ENCODE measurements at regions not wholly inside any gene's neighbourhood (a gene's known extent, or its start where the extent isn't known, plus 50 kb on each side); places are given as distances from the start of the nearest gene placed in this dataset.

DNA sequence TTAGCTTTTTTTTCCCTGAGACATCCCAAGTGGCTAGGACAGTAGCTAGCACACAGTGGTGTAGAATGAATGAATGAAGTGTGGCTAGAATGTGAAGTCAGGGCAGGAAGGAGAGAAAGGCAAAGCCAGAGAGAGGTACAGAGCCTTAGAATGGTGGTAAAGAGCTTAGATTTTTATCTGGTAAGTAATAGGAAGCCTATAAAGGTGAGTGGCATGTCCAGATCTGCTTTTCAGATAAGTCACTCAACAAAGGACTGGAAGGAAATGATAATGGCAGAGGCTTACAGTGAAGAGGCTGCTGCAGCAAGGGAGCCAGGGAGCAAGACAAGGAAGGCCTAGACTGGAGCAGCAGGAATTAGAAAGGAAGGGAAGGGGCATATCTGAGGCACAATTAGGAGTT is 96.0 kb upstream of the PRDM1 start:
- no peak for DNase-seq

DNA sequence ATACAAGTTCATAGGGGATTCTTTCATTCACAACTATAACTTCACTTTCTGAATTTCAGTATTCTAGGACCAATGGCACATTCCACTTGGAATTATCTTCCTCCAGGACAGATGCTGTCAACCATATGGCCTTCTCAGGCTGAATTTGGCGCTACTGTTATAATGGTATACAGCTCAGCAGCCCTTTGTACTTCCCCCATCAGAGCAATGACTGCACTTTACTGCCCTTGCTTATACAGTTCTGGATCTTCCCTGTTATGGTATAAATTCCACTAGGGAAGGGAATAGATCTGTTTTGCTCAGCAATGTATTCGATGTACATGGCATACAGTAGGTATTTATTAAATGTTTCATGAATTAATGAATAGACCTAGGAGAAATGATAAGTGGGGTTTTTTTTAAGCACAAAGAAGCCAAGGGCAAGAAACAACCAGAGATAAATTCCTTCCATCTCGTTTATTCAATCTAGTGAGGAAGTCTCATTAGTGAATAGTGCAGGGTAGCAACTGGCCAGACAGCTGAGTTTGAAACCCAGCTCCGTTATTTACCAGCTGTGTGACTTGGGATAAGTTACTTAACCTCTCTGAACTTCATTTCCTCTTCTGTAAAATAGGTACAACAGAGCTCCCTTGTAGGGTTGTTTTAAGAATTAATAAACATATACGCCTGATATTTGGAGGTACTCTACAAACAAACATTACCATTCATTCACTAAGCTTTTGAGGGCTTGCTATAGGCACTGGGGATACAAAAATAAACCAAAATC is 97.1 kb upstream of the PRDM1 start:
- DNase-seq = no peak

DNA sequence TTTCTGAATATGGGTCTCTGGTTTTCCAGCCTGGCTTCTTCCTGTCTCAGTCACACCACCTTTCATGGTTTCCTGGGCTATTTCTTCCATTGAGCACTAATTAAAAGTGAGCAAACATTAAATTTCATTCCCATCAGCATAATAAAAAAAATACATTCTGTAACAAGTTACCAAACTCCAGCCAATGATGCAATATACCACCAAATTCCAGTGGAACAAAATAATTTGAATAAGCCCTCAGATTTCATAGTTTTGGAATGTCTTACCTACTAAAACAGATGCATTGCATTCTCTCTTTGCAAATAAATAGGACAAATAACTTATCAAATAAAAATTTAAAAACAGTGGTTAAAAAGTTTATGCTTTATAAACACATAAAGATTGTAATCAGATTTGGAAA is 97.8 kb upstream of the PRDM1 start:
- no peak for DNase-seq

DNA sequence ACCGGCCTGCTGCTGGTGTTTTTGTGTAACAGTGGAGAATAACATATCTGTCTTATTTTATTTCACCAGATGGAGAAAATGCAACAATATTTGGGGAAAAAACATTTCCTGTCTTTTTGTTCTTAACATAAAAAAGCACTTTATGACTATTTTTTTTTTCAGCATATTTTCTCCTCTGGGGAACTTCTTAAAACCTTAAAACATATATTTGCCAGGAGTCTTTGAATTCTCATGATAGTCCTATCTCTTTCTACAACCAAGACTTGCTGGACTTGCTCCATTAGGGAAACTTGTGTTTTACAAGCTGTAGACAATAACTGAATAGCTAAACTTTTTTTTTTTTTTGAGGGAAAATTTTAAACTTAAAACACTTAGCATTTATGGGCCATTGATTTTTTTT is 98.6 kb upstream of the PRDM1 start:
- DNase-seq = no peak

DNA sequence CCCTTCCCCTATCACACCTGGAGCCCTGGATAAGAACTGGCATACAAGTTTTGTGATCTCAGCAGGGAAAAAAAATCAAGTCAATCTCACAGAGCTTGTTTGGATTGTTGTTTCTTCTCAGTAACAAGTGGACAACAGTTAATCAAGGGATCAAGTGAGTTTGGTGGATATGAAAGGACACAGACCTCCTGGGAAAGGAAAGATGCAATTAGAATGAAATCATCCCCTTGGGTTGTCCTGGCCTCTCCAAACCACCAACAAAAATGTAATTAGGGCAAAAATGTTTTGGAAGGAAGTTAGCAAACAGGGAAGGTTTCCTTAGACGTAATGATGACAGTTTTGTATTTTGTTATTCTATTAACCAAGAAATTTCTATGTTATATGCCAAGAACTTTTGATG is 99.1 kb upstream of the PRDM1 start:
- DNase-seq = no peak

DNA sequence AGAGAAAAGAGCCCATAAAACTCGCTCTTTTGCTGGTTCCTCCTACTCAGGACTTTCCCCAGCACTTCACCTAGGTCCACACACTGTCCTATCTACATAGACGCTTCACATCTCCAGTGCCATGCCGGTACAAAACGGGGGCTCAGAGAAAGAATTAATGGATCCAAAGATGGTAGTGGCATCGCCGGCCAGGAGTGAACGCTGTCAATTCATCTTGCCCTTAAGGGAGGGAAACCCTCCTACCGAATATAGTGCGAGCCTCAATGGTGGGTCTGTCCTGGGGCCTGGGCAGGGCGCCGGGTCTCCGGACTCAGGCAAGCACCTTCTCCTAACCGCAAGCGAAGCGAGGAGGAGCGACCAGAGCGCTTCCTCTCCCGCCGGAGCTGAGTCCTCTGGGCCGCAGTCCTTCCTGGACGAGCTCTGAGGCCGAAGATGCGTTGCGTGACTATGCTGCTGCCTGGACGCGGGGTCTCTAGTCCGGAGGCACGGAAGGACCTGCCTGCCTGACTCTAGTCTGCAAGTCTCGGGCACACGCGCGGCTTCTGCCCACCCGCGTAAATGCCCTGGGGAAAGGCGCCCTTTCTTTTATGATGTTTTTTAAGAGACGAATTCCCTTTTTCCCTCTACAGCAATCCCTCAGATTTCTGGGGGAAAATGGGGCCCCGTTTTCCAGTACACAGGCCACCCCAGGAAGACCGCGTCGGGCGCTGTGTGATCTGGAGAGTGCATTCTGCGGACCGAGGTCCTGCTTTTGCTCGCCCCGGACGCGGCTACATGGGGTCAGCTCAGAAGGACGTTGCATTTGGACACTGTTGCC is 100.1 kb upstream of the PRDM1 start:
- no peak for DNase-seq

DNA sequence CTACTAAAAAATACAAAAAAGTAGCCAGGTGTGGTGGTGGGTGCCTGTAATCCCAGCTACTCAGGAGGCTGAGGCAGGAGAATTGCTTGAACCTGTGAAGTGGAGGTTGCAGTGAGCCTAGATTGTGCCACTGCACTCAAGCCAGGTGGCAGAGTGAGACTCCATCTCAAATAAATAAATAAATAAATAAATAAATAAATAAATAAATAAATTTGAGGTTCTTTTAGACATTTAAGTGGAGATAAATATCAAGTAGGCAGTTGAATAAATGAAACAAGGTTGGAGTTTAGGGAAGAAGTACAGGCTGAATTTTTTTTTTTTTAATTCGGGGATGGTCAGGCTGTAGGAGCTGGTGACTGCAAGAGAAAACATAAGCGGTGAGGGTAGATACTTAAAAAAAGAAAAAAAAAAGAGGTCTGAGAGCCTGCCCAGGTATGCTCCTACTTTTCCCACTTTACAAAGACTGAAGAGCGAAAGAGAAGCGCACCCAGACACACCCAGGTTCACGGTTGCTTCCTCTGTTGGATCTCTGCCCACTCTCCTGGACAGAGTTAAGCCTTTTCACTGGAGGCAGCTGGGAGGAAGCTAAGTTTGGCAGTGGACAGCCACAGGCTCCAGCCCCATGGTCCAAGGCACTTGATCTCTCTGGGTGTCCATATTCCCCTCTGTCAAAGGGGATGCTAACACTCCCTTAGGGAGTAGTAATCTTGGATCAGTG is 100.9 kb upstream of the PRDM1 start:
- no peak for DNase-seq

DNA sequence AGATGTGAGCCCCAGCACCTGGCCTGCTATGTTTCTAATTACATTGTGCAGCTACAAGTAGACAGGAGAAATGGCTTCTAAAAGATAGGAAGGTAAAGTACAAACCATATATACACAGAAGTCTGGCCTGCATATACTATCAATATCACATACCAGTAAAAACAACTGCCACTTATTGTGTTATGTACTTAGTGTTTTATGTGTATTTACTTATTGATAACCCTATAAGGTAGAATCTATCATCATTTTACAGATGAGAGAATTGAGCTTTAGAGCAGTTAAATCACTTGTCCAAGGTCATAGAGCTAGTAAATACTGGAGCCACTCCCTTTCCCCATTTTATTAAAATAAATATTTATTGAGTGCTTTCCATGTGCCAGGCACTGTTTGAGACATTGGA is 102.4 kb upstream of the PRDM1 start:
- no peak for DNase-seq

DNA sequence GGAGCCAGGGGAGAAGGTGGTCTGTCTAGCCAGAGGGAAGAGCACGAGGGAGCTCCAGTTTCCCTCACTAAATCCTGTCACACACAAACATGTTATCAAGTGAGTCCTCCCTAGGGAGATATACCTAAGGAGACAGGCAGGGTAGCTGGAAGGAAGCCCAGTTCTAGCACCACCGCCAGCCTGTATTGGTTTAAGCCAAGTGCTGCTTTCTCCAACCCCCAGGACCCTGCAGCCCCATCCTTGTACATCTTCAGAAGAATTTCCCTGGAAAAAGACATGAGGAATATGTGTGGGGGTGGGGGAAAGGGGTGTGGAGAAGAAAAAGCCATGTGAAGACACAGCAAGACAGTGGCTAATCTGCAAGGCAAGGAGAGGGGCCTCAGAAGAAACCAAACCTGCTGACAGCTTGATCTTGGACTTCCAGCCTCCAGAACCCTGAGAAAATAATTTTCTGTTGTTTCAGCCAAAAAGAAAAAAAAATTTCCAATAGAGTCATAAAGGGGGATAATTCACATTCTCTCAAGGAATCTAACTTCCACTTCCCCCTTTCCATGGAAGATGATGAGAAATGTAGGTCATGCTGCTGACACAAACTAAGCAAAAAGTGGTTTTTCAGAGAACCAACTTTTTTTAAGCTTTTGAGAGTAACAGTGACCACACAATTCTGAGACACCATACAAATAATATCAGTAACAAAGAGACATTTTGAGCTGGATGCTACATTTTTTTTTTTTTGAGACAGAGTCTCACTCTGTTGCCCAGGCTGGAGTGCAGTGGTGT is 103.2 kb upstream of the PRDM1 start:
- no peak for DNase-seq

DNA sequence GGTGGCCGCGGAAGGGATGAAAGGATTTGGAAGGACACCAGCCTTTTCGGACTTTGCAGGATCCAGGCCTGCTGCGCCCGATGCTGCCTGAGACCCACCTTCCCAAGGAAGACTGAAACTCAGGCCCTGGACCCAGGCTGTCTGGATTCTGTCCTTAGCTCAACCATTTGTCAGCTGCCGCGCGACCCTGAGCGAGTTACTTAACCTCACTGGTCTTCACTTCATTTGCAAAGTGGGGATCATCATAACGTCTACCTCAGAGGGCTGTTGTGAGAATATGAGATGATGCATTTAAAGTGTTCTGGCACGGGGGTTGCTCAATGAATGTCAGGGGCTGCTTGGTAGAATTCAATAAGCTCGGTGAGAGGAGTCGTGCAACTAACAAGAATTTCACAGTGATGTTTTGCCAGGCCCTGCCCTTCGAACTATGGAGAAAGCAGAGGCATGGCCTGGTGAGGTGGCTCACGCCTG is 104.2 kb upstream of the PRDM1 start:
- DNase-seq = no peak

DNA sequence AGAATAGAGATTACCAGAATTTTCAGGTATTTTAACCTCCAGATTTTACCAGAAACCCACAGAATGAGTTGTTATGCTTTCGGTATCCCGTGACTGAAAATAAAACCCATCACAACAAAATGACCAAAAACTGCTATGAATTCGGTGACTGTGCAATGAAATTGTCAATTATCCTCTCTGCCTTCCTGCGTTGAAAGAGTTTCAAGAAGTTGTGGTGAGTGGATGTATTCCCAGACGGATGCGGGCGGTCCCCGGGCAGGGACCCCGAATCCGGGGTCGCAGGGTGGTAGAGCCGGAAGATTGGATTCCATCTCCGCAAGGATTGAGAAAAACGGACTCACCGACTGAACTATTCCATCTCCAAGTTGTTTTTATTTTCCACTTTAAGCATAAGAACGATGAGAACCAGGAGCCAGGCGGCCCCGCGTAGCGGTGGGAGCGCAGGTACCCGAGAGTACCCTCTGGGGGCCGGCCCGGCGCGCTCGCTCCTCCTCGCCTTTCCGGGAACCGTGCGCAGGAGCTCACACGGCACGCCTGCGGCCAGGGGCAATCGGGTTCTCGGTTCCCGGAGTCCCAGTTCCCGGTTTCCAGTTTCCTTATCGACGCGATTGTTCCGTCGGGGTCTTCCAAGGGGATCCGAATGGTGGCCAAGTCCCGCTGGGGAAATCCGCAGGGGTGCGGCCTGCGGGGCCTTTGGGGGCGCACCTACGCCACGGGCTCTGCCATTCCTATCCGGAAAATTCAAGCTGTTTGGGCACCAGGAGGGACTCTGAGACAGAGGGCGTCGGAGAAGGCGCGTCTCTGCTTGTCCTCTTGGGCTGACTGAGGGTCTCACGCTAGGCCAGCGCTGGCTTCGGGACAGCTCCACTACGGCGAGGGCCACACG is 104.9 kb upstream of the PRDM1 start:
- peak in 2 of 4 experiments; percentile 3 to 4 for DNase-seq

DNA sequence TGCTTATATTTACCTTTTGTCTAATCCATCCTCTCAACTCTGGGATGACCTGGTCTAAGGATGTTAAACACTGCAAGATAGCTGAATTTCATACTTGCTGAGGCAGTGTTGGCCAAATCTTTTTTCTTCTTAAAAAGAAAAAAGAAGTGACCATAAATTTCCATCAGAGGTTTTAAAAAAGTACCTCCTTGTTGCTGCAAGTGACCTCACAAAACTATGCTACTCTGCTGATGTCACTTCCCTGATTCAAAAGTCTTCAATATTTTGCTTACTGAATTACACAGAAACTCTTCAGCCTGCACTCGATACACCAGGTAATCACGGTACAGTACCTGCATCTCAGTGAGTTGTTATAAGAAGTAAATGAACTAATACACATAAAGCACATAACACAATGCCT is 107.2 kb upstream of the PRDM1 start:
- DNase-seq = no peak

DNA sequence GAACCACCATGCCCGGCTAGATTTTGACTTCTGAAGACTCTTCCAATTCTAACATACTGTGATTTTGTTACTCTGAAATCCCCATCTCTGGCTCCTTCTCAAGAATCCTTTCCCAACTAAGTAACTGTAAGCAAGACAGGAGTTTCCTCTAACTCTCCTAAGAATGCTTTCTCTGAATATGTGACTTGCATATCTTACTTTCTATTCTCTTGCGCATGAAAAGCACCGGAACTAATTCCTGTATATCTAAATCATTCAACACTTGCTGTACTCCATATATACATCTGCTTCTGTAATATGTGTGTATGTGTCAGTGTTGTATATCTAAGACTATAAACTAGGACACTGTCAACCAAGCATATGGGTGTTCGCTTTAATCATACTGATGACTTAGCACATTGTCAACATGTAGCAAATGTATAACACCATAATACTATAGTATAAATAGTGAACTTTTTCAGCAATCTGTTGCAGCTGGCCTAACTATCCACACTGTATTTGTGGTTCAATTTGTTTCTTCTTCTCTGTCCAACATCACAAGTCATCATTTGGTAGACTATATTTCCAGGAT is 108.1 kb upstream of the PRDM1 start:
- DNase-seq = no peak

DNA sequence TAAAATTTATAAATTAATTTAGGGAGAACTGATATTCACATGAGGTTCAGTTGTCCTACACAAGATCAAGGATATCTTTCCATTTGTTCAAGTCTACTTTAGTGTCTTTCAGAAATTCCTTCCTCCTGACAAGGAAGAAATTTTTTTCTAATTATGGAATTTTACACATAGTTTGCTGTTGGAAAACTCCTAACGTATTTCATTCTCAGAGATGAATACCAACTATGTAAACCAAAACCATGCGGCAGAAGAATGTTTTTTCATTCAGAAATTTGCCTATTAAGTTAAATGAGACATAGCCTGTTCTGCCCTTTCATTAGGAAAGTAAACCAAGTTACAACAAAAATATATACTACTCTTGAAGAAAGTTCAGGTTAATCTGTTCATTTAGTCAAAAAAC is 111.2 kb upstream of the PRDM1 start:
- DNase-seq = no peak

DNA sequence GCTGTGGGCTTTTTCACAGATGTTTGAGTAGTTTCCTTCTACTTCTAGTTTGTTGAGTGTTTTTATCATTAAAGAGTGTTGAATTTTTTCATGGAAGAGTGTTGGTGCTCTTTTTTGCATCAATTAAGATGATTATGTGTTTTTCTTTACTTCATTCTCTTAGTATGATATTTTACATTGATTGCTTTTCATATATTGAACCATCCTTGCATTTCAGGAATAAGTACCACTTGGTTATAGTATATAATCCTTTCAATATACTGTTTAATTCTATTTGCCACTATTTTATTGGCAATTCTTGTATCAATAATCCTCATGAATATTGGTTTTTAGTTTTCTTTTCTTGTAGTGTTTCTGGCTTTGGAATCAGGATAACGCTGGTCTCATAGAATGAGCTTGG is 113.7 kb upstream of the PRDM1 start:
- DNase-seq = no peak

DNA sequence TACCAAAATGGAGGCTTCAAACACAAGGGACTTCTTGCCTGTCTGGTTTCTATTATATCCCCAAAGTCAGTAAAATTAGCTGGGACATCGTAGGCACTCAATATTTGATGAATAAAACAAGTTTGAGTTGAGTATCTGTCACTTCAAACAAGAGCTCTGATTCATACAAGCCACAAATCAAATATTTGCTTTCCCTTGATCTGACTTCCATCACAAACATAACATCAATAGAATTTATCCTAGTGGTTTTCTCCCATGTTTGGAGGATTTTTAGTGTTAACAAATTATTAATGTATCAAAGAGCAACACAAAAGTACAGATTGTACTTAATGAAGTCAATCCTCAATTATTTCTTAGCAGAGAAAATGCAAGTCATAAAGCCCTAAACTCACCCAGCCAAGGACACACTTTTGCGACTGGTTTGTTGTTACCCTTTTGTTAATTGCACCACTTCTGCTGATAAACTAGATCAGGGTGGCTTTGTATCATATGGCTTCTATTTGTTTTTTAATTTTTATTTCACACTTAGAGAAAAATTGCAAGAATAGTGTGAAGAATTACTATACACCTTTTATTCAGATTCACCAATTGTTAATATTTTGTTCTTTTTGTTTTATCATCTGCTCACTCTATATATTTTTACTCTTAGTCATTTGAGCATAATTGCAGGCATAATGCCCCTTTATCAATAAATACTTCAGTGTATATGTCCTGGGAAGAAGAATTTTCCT is 117.4 kb upstream of the PRDM1 start:
- DNase-seq = no peak

DNA sequence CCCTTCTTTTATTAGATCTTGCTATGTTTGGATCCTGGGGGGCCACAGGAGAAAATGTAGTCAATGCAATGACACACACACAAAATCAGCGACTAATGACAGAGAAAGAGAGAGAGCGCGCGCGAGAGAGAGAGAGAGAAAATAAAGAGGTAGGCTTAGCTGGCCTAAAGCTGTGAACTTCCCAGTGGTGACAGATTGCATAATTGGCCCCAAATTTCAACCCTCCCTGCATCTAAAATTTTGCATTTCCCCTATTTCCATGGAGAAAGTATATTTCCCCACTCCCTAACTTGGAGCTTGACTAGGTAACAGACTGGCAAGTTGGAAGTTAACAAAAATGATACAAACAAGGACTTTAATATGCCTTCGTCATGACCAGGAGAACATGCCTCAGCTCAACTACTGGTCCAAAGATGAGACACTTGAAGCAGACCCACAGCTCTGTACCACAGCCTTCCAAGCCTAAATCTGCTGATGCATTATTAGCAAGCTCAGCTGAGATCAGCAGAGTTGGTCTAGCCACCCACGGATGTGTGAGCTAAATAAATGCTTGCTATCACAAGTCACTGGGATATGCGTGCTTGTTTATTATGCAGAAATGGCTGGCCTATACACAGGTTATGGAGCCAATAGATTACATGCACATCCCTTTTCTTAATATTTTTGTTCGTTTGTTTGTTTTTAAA is 118.1 kb upstream of the PRDM1 start:
- DNase-seq = no peak

DNA sequence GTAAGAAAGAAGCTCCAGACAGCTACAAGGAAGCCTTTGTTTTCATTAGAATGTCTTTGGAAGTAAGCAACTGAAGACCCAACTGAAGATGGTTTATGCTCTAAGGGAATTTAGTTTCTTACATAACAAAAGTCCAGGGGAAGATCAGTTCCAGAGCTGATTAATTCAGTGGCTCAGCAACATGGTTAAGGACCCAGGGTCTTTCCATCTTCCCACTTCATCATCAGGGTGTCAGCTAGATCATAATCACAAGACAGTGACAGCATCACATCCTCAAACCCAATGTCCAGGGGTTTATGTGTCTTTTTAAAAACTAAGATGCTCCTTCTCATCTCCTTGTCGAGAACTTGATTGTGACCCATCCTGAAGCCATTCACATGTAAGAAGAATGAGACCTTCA is 119.7 kb upstream of the PRDM1 start:
- no peak for DNase-seq

DNA sequence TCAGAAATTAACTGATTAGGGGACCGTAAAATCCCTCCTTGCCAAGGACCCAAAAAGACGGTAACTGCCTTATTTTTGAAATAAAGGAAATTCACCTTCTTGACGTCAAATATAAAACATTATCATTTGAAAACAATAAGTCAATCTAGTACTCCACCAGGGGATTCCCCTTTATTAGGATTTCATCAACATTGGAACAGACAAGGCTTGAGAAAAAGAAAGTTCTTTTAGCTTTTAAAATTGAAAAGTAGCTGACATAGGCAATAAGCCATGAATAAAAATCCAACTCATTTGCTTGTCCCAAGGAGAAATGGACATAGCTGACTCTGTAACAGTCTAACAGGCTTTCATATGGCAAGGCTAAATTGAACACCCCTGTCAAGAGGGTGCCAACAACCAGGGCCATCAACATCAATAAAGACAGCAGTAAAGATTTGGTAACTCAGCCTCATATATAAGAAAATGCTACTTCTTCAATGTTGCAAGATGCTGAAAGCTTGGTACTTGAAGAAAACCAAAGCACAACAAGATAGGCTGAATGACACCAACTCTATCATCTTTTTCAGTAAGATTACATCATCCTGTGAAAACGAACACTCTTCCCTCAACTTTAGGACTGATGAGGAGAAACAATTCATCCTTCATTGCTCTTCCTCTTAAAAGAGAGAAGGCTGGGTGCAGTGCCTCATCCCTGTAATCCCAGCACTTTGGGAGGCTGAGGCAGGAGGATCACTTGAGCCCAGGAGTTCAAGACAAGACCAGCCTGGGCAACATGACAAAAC is 121.0 kb upstream of the PRDM1 start:
- no peak for DNase-seq

Data from activated naive CD4-positive, alpha-beta T cell (primary cell).